GM21723 (cell line): ENCODE measurements at regions not wholly inside any gene's neighbourhood (a gene's known extent, or its start where the extent isn't known, plus 50 kb on each side); places are given as distances from the start of the nearest gene placed in this dataset.
"Not testable (repeated sequence)": the region's sequence is repeated elsewhere in the genome, so short reads cannot be mapped to it uniquely, and the experiment has no call there.

Experiments used
- ATAC-seq: cut with Tn5 transposase; IDR thresholded peaks from one replicate; pipeline ENCODE4 v1.9.1; 2021; ENCODE audit warnings: mild to moderate bottlenecking, moderate library complexity; ENCODE audit not compliant: unreplicated experiment

DNA sequence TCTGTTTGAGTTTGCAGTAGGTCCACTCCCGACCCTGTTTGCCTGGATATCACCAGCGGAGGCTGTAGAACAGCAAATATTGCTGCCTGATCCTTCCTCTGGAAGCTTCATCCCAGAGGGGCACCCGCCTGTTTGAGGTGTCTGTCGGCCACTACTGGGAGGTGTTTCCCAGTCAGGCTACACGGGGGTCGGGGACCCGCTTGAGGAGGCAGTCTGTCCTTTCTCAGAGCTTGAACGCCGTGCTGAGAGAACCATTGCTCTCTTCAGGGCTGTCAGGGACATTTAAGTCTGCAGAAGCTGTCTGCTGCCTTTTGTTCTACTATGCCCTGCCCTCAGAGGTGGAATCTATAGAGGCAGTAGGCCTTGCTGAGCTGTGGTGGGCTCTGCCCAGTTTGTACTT is 422.3 kb downstream of the CCDC85A start:
- not testable (repeated sequence) for ATAC-seq

DNA sequence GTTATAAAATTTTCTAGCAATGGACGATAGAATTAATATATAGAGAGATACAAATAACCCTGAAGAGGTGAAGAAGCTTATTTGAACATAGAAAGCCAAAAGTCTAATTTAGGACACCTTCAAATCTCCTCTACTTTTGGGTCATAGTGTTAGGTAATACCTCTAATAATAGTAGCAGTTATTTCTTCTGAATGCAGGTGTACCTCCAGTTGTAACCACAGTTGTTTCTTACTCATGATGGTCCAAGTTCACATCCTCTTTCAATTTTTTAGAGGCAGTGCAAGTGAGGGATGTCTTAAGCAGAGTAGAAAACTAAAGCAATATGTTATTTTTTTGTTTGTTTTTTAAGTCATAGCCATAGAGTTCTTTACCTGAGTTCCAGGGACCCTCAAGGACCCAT is 429.5 kb downstream of the CCDC85A start:
- ATAC-seq, result no peak

DNA sequence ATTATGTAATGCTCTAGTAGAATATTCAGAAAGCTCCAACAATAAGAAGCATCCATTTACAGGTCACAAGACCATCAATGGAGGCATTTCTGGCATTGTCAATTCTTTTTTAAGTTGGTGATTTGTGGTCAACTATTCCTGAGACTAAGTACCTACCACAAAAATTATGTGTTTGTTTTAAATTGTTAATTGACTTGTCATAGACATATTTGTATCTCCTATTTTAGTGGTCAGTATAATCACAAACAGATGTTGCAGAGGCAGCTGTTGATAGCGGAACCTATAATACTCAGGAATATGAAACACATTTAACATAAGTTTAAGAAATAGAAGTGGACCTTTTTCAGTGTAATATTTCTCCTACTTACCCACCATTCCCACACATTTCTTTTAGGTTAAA is 430.1 kb downstream of the CCDC85A start:
- no peak for ATAC-seq

GRCh38 chr2:56615760-56616159 is 432.0 kb downstream of the CCDC85A start:
- no peak for ATAC-seq

DNA sequence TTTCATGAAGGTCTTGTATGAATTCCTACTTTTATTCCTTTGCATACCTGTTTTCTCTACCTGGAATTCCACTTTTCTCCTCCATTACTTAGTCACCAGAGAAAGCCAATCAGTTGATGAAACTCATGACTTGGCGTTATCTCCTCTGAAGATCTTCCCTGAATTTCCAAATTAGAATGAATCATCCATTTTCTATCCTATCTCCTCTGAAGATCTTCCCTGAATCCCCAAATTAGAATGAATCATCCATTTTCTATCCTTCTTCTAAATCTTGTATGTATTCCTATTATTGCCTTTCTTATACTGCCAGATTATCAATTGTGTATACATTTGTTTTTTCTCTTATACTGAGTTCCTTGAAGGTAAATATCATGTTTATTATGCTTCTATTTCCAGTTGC is 440.4 kb downstream of the CCDC85A start:
- ATAC-seq, result no peak

DNA sequence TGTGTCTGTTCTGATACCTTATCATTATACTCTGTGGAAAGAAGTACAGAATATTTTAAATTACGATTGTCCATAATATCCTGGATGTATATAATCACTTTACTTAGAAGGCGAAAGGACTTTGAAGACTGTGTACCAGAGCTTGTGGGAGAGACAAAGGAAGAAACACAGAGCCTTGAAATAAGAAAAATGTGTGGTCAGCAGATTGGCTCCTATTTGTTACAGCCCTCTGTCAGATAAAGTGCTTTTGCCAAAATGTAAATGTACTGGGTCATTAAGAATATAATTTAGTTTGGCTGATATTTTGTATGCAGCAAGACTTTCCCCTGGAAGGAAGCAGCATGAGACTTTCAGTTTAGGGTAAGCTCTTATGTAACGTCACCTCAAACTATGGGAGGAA is 443.1 kb downstream of the CCDC85A start:
- ATAC-seq, result no peak

DNA sequence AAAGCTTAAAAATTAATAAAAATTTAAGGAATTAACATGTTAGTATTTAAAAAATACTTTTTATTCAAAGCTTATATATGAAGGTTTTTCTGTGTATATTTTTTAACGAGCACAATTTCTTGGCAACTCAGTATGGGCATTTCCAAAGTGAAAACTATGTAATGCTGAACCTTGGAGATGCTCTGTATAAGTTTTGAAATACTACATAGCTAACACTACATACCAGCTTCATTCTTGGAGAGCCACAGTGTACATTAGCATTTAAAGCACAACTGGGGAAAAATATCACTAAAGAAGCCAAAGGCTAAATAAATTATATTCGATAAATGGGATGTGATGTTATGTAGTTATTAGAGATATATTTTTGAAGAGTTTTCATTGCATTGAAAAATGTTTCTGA is 446.5 kb downstream of the CCDC85A start:
- ATAC-seq, result no peak

GRCh38 chr2:56647997-56648396 is 464.2 kb downstream of the CCDC85A start:
- ATAC-seq, result no peak

- ATAC-seq, result no peak
These were observed 465.0 kb downstream of the CCDC85A start for GRCh38 chr2:56648802-56649201.

DNA sequence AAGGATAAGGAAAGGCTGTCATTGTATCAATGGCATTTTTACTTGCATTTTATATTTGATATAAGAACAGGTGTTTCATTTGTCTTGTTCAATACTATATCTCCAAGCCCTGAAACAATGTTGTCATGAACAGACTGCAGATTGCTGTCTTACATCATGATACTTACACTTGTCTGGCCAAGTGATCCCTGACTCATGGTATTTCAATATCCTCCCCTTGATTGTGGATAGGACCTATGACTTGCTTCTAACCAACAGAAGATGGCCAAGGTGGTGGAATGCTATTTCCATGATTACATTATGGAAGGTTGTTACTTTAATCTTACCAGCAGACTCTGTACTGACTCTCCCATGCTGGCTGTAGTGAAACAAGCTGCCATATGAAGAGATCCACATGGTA is 471.1 kb downstream of the CCDC85A start:
- ATAC-seq, result no peak

GRCh38 chr2:56656826-56657225 is 473.0 kb downstream of the CCDC85A start:
- no peak for ATAC-seq

GRCh38 chr2:56666777-56667176 is 483.0 kb downstream of the CCDC85A start:
- no peak for ATAC-seq

GRCh38 chr2:56671973-56672569 is 488.3 kb downstream of the CCDC85A start:
- ATAC-seq, result no peak

DNA sequence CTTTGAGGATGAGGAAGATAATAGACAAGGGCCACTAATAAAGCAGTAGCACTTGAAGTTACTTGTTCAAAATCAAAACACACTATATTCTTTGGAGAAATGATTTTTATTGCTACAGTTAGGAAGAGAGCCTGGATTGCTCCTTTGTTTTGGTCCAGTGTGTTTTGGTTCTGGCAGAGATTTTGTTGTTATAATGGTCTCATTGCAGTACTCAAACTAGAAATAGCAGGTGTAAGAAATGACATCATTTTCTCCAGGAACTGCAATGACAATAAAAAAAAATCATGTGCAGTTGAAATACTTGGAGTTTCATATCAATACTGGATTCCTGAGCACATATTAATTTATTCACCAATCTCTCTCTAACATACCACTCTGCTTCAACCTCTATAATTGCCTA is 490.3 kb downstream of the CCDC85A start:
- ATAC-seq, result no peak

GRCh38 chr2:56676966-56677365 is 493.2 kb downstream of the CCDC85A start:
- no peak for ATAC-seq

- no peak for ATAC-seq
These were observed 497.3 kb downstream of the CCDC85A start for GRCh38 chr2:56680971-56681631.

DNA sequence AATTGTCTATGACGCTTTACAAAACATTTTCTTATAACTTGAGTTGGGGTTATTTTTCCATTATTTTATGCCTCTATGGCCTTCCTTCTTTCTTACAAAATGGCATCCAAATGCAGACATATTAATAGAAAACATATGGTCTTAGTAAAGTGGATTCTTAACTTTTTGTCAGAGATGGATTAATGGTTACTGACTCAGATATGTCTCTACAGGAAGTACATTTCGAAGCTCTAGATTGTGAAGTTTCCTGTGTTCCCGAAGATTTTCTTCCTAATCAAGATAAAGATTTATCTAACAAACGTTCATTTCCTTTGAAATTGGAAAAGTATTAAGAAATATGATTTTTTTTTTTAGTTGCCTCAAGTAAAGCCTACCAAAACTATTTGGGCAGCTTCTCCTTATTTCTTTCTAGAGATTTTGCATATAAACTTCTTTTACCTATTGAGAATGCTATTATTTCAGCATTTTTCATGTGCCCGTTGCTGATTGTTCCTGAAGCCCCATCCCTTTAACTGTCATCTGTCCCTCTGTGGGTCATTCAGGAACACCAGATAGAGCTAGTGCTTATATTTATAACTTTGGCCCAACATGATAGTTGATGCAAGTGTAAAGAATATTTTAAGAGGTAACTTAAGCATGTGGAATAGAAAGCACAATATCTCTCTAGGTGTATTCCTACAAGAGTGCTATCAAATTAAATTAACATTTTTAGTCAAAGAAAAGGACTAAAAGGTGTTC is 498.0 kb downstream of the CCDC85A start:
- no peak for ATAC-seq

- no peak for ATAC-seq
These were observed 498.6 kb downstream of the CCDC85A start for GRCh38 chr2:56682397-56682760.

DNA sequence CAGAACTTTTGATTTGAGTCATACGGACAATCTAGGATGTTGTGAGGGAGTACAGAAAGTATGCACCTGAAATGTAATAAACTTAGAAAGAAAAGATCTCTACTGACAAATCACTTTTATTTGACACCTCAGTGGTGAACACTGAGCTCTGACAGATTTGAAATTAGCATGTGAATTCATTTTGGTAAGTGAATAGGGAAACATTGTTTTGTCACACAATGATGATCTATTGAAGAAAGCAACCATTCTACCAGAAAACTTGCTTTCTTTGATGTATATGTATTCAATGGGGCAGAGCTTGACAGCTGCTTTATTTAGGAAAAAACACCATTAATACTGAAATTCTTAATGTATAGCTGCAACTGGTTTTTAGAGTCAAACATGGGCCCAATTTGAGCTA is 500.5 kb downstream of the CCDC85A start:
- no peak for ATAC-seq

GRCh38 chr2:56685205-56685604 is 501.4 kb downstream of the CCDC85A start:
- ATAC-seq, result no peak

DNA sequence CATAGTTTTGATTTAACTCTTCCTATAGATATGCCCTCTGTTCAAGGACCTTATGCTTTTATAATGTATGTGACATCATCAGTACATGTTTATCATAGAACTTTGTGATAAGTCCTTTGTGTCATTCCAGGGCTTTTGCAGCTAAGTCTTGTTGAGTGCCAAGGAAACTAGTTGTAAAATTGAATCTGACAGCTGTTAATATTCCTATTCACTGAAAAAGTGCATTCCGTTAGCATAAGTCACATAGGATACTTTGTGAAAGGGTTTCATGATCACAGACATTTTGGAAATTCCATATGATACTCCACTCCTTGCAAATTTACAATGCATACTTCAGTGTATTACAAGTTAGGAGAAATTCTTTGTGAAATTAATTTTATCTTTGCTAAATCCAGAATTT is 503.4 kb downstream of the CCDC85A start:
- ATAC-seq, result no peak

GRCh38 chr2:56688661-56689060 is 504.9 kb downstream of the CCDC85A start:
- ATAC-seq, result no peak
